Liver (tissue), 7 donors: ENCODE measurements at regions not wholly inside any gene's neighbourhood (a gene's known extent, or its start where the extent isn't known, plus 50 kb on each side); places are given as distances from the start of the nearest gene placed in this dataset.

Experiments
- DNase-seq: peaks from one replicate; pipeline ENCODE4 v3.0.0-alpha.2; 2017; ENCODE audit warnings: low spot score
- H3K27ac ChIP-seq, 2 donors: one replicate each; pipeline ENCODE4 v1.7.0; 2013; ENCODE audit warnings: inconsistent platforms in 2 of 2, low read length in 2 of 2, control low read depth in 1 of 2, low read depth in 1 of 2, mild to moderate bottlenecking in 1 of 2
- H3K27me3 ChIP-seq, 4 donors: one replicate each; pipeline versions ENCODE4 v1.6.1 to v1.7.0; 2013; ENCODE audit warnings: low read length in 3 of 4, inconsistent platforms in 1 of 4, mild to moderate bottlenecking in 1 of 4, moderate library complexity in 1 of 4; ENCODE audit not compliant: control insufficient read depth in 4 of 4, insufficient read depth in 4 of 4
- H3K36me3 ChIP-seq, 4 donors: one replicate each; pipeline versions ENCODE4 v1.6.1 to v1.7.0; 2013; ENCODE audit warnings: low read length in 3 of 4, mild to moderate bottlenecking in 3 of 4, low read depth in 1 of 4, moderate library complexity in 1 of 4; ENCODE audit not compliant: control insufficient read depth in 4 of 4, insufficient read depth in 3 of 4
- H3K4me1 ChIP-seq, 4 donors: one replicate each; pipeline versions ENCODE4 v1.6.1 to v1.7.0; 2013; ENCODE audit warnings: low read length in 3 of 4, mild to moderate bottlenecking in 3 of 4, moderate library complexity in 1 of 4; ENCODE audit not compliant: control insufficient read depth in 4 of 4, insufficient read depth in 4 of 4
- H3K4me3 ChIP-seq, 3 donors: one replicate each; pipeline versions ENCODE4 v1.6.1 to v1.7.0; 2013; ENCODE audit warnings: low read length in 3 of 3, control low read depth in 1 of 3, low read depth in 1 of 3, mild to moderate bottlenecking in 1 of 3
- H3K9ac ChIP-seq, 2 donors: one replicate each; pipeline ENCODE4 v1.7.0; 2013; ENCODE audit warnings: low read length in 2 of 2, mild to moderate bottlenecking in 2 of 2, moderate library complexity in 2 of 2, control low read depth in 1 of 2, low read depth in 1 of 2
- H3K9me3 ChIP-seq, 4 donors: one replicate each; pipeline versions ENCODE4 v1.6.1 to v1.7.0; 2013; ENCODE audit warnings: low read length in 3 of 4; ENCODE audit not compliant: control insufficient read depth in 4 of 4
- ATF3 ChIP-seq: IDR thresholded peaks from 2 replicates; pipeline ENCODE4 v1.6.1; 2016; ENCODE audit warnings: antibody characterized with exemption
- EGR1 ChIP-seq, 2 donors: IDR thresholded peaks; 2 replicates each; pipeline ENCODE4 v1.6.1; 2016 to 2018; ENCODE audit warnings: antibody characterized with exemption in 2 of 2, low read depth in 2 of 2
- FOXA2 ChIP-seq: IDR thresholded peaks from 2 replicates; pipeline ENCODE4 v1.6.1; 2016; ENCODE audit warnings: antibody characterized with exemption
- GABPA ChIP-seq, 2 donors: IDR thresholded peaks in 1 of 2; conservative IDR thresholded peaks in 1 of 2; 2 replicates each; pipeline ENCODE4 v1.6.1; 2016; ENCODE audit warnings: antibody characterized with exemption in 2 of 2, mild to moderate bottlenecking in 1 of 2, moderate library complexity in 1 of 2
- HNF4A ChIP-seq, 2 donors: conservative IDR thresholded peaks; 2 replicates each; pipeline ENCODE4 v1.6.1; 2016; ENCODE audit warnings: antibody characterized with exemption in 2 of 2, mild to moderate bottlenecking in 2 of 2
- HNF4G ChIP-seq: IDR thresholded peaks from 2 replicates; pipeline ENCODE4 v1.6.1; 2016; ENCODE audit warnings: antibody characterized with exemption
- JUND ChIP-seq, 2 donors: IDR thresholded peaks; 2 replicates each; pipeline ENCODE4 v1.6.1; 2016; ENCODE audit warnings: antibody characterized with exemption in 2 of 2
- NR2F2 ChIP-seq: IDR thresholded peaks from 2 replicates; pipeline ENCODE4 v1.6.1; 2016; ENCODE audit warnings: antibody characterized with exemption
- RAD21 ChIP-seq, 2 donors: IDR thresholded peaks; 2 replicates each; pipeline ENCODE4 v1.6.1; 2016; ENCODE audit warnings: antibody characterized with exemption in 2 of 2, mild to moderate bottlenecking in 2 of 2
- REST ChIP-seq: IDR thresholded peaks from 2 replicates; pipeline ENCODE4 v1.6.1; 2016; ENCODE audit warnings: antibody characterized with exemption, mild to moderate bottlenecking
- RXRA ChIP-seq, 2 donors: IDR thresholded peaks; 2 replicates each; pipeline ENCODE4 v1.6.1; 2017 to 2018; ENCODE audit warnings: antibody characterized with exemption in 2 of 2, mild to moderate bottlenecking in 1 of 2
- SP1 ChIP-seq: IDR thresholded peaks from 2 replicates; pipeline ENCODE4 v1.6.1; 2018; ENCODE audit warnings: antibody characterized with exemption, mild to moderate bottlenecking
- TAF1 ChIP-seq: conservative IDR thresholded peaks from 2 replicates; pipeline ENCODE4 v1.6.1; 2016; ENCODE audit warnings: antibody characterized with exemption, mild to moderate bottlenecking
- YY1 ChIP-seq: IDR thresholded peaks from 2 replicates; pipeline ENCODE4 v1.6.1; 2016; ENCODE audit warnings: antibody characterized with exemption, mild to moderate bottlenecking
- WGBS: extraction: QIAGEN DNeasy Blood & Tissue Kit; methylation state at CpG from one replicate; pipeline ENCODE4 v1.1.7; 2013; 5-methylcytosine and 5-hydroxymethylcytosine counted together
- TF ChIP-seq, protein P1 (sequence below): IDR thresholded peaks from 2 replicates; pipeline ENCODE4 v1.6.1; 2016; ENCODE audit warnings: antibody characterized with exemption
- TF ChIP-seq, protein P2 (sequence below): IDR thresholded peaks from 2 replicates; pipeline ENCODE4 v1.6.1; 2016; ENCODE audit warnings: antibody characterized with exemption
- donor health status: healthy.
- donor health status: healthy.
- donor health status: healthy.
- donor health status: healthy.

- 44% methylated on average over 2 of the region's 2 CpGs for WGBS
Observed at GRCh38 chr11:127080735-127081134, 80.2 kb upstream of the KIRREL3 start.

GRCh38 chr11:127075758-127076157, 75.2 kb upstream of the KIRREL3 start:
- no peak overlapping the region for H3K9ac ChIP-seq
- no peak overlapping the region for H3K4me3 ChIP-seq
- H3K36me3 ChIP-seq: no peaks in the 10 kb centered on the region
- H3K27ac ChIP-seq: no peak overlapping the region
- H3K27me3 ChIP-seq: no peaks in the 10 kb centered on the region
- no peak for DNase-seq
- no peaks in the 10 kb centered on the region for H3K9me3 ChIP-seq
- 92% methylated on average over 4 of the region's 4 CpGs for WGBS
- H3K4me1 ChIP-seq: no peaks in the 10 kb centered on the region
- TF ChIP-seq YY1: no peak
- no peak for TF ChIP-seq EGR1 (IDR thresholded peaks at IDR 0.05; ENCODE audit: low read depth in 2 of 2)
- no peak for TF ChIP-seq JUND (IDR thresholded peaks at IDR 0.05)
- TF ChIP-seq FOXA2: no peak
- no peak for TF ChIP-seq NR2F2
- TF ChIP-seq, protein P1, sequence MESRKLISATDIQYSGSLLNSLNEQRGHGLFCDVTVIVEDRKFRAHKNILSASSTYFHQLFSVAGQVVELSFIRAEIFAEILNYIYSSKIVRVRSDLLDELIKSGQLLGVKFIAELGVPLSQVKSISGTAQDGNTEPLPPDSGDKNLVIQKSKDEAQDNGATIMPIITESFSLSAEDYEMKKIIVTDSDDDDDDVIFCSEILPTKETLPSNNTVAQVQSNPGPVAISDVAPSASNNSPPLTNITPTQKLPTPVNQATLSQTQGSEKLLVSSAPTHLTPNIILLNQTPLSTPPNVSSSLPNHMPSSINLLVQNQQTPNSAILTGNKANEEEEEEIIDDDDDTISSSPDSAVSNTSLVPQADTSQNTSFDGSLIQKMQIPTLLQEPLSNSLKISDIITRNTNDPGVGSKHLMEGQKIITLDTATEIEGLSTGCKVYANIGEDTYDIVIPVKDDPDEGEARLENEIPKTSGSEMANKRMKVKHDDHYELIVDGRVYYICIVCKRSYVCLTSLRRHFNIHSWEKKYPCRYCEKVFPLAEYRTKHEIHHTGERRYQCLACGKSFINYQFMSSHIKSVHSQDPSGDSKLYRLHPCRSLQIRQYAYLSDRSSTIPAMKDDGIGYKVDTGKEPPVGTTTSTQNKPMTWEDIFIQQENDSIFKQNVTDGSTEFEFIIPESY: no peak
- no peak for TF ChIP-seq RXRA (IDR thresholded peaks at IDR 0.05)
- no peak for TF ChIP-seq HNF4A (conservative IDR thresholded peaks at IDR 0.05)
- TF ChIP-seq, protein P2, sequence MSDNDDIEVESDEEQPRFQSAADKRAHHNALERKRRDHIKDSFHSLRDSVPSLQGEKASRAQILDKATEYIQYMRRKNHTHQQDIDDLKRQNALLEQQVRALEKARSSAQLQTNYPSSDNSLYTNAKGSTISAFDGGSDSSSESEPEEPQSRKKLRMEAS: no peak
- no peak for TF ChIP-seq TAF1
- TF ChIP-seq REST: no peak
- TF ChIP-seq SP1: no peak
- no peak for TF ChIP-seq ATF3
- no peak for TF ChIP-seq GABPA (IDR thresholded peaks at IDR 0.05 in 1 of 2, conservative IDR thresholded peaks at IDR 0.05 in 1 of 2)
- TF ChIP-seq RAD21 (IDR thresholded peaks at IDR 0.05): no peak
- no peak for TF ChIP-seq HNF4G

More at GRCh38 chr11:127080735-127081134, 80.2 kb upstream of the KIRREL3 start:
- no peak for DNase-seq
- no peak for TF ChIP-seq NR2F2
- TF ChIP-seq RXRA (IDR thresholded peaks at IDR 0.05): no peak
- TF ChIP-seq HNF4A (conservative IDR thresholded peaks at IDR 0.05): no peak
- TF ChIP-seq EGR1 (IDR thresholded peaks at IDR 0.05; ENCODE audit: low read depth in 2 of 2): no peak
- TF ChIP-seq FOXA2: no peak
- no peak for TF ChIP-seq REST
- TF ChIP-seq GABPA (IDR thresholded peaks at IDR 0.05 in 1 of 2, conservative IDR thresholded peaks at IDR 0.05 in 1 of 2): no peak
- no peaks in the 10 kb centered on the region for H3K36me3 ChIP-seq
- no peaks in the 10 kb centered on the region for H3K27me3 ChIP-seq
- H3K9me3 ChIP-seq: no peaks in the 10 kb centered on the region
- H3K4me1 ChIP-seq: no peaks in the 10 kb centered on the region
- no peak overlapping the region for H3K27ac ChIP-seq
- no peak overlapping the region for H3K9ac ChIP-seq
- H3K4me3 ChIP-seq: no peak overlapping the region
